Ishikawa (cell line): ENCODE measurements at regions not wholly inside any gene's neighbourhood (a gene's known extent, or its start where the extent isn't known, plus 50 kb on each side); places are given as distances from the start of the nearest gene placed in this dataset.

Experiments used
- CEBPB ChIP-seq: IDR thresholded peaks from 2 replicates; pipeline ENCODE4 v1.6.1; 2012
- CREB1 ChIP-seq: IDR thresholded peaks from 2 replicates; pipeline ENCODE4 v1.6.1; 2012; ENCODE audit warnings: low read depth
- EGR1 ChIP-seq: IDR thresholded peaks from 2 replicates; pipeline ENCODE4 v1.6.1; 2012
- EP300 ChIP-seq: IDR thresholded peaks from 2 replicates; pipeline ENCODE4 v1.6.1; 2012; ENCODE audit warnings: borderline replicate concordance
- FOXM1 ChIP-seq: IDR thresholded peaks from 2 replicates; pipeline ENCODE4 v1.6.1; 2012; ENCODE audit warnings: low read depth, borderline replicate concordance
- MAX ChIP-seq: IDR thresholded peaks from 2 replicates; pipeline ENCODE4 v1.6.1; 2012
- NFIC ChIP-seq: IDR thresholded peaks from 2 replicates; pipeline ENCODE4 v1.6.1; 2012
- RAD21 ChIP-seq: IDR thresholded peaks from 2 replicates; pipeline ENCODE4 v1.6.1; 2012; ENCODE audit warnings: low read depth
- REST ChIP-seq: IDR thresholded peaks from 2 replicates; pipeline ENCODE4 v1.6.1; 2012; ENCODE audit warnings: low read depth, mild to moderate bottlenecking
- TAF1 ChIP-seq: IDR thresholded peaks from 2 replicates; pipeline ENCODE4 v1.6.1; 2012; ENCODE audit warnings: low read depth, mild to moderate bottlenecking
- TCF12 ChIP-seq: IDR thresholded peaks from 2 replicates; pipeline ENCODE4 v1.6.1; 2012; ENCODE audit warnings: low read depth
- TEAD4 ChIP-seq: IDR thresholded peaks from 2 replicates; pipeline ENCODE4 v1.6.1; 2012
- USF1 ChIP-seq: IDR thresholded peaks from 2 replicates; pipeline ENCODE4 v1.6.1; 2012
- YY1 ChIP-seq: IDR thresholded peaks from 2 replicates; pipeline ENCODE4 v1.6.1; 2012; ENCODE audit warnings: low read depth
- ZBTB7A ChIP-seq: IDR thresholded peaks from 2 replicates; pipeline ENCODE4 v1.6.1; 2012; ENCODE audit warnings: low read depth

DNA sequence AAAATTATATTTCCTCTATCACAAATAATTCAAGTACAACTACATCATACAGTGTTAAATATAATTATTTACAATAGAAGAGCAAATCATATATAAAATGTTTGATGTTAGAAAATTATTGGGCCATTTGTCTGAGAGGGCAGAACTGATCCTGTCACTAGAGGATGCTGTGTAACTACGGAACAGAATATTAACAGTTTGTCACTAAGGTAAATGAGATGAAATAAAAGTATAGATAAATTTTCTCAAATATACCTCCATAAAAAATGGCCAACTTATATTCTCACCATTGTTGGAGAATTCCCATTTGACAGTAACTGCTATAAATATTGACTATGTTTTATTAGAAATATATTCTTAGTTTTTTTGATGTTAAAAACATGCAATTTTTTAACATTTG lies 1067.4 kb upstream of the DDX18 start:
- no peak for TF ChIP-seq TEAD4
- no peak for TF ChIP-seq EGR1
- TF ChIP-seq CREB1, result no peak
- TF ChIP-seq USF1, result no peak
- no peak for TF ChIP-seq TCF12
- no peak for TF ChIP-seq YY1
- no peak for TF ChIP-seq CEBPB
- TF ChIP-seq MAX, result no peak
- no peak for TF ChIP-seq RAD21
- TF ChIP-seq EP300, result no peak
- no peak for TF ChIP-seq FOXM1
- no peak for TF ChIP-seq ZBTB7A
- no peak for TF ChIP-seq REST
- TF ChIP-seq NFIC, result no peak

DNA sequence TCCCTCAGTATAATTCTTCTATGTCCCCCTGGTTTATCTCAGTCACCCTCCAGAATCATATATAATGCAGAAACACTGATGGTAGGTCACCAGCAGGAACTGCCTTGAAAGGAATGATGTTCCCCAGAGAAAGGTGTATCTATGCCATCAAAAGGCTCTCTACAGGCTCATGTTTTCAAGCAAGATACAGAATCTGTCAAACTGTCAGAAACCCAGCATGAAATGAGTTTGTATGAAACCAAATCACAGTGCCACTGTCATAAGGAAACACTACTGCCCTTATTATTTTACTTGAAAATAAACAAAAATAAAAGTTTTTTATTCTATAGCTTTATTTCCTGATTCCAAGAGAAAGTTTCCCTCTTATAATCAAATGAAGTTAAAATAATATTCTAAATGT lies 1064.5 kb upstream of the DDX18 start:
- TF ChIP-seq EP300 (no peak), ZBTB7A (no peak), USF1 (no peak), EGR1 (no peak), RAD21 (no peak), TAF1 (no peak), TEAD4 (no peak), REST (no peak), CEBPB (no peak), FOXM1 (no peak), MAX (no peak), TCF12 (no peak)

- TF ChIP-seq TEAD4 (no peak), REST (no peak), YY1 (no peak), CEBPB (no peak), MAX (no peak), FOXM1 (no peak), TCF12 (no peak), TAF1 (no peak), EGR1 (no peak), ZBTB7A (no peak), RAD21 (no peak), USF1 (no peak), NFIC (no peak), CREB1 (no peak), EP300 (no peak)
Measured at GRCh38 chr2:116754381-116755101, 1060.0 kb upstream of the DDX18 start.

DNA sequence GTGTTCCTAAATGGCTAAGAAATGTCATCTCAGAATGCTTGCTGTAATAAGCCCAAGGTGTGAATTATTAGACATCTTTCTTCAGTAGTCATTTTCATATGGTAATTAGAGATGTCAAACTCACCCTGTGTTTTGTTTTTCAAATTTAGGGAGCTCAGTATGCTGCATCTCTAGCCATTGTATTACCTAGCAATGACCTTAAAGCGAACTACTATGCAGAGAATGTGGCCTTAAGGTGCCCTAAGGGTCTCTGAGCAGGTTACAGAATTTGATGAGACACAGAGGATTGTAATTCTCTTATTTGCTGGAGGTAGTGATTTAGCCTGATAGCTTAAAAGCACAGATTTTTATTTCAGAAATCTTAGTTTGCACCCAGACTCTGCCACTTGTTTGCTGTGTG lies 1052.6 kb upstream of the DDX18 start:
- no peak for TF ChIP-seq EP300
- no peak for TF ChIP-seq TAF1
- TF ChIP-seq TEAD4, result no peak
- TF ChIP-seq CREB1, result no peak
- TF ChIP-seq NFIC, result no peak
- TF ChIP-seq EGR1, result no peak
- no peak for TF ChIP-seq REST
- TF ChIP-seq CEBPB, result no peak
- no peak for TF ChIP-seq USF1
- TF ChIP-seq RAD21, result no peak
- no peak for TF ChIP-seq YY1
- no peak for TF ChIP-seq MAX
- no peak for TF ChIP-seq ZBTB7A
